OCI-LY3 (cell line): ENCODE measurements at regions not wholly inside any gene's neighbourhood (a gene's known extent, or its start where the extent isn't known, plus 50 kb on each side); places are given as distances from the start of the nearest gene placed in this dataset.

Source experiments
- H2AFZ ChIP-seq: fragments of 200-600, 300-600 bp; shearing (Covaris generic); 2 replicates; pipeline ENCODE4 v1.6.0; 2014; ENCODE audit warnings: antibody characterized with exemption, low read depth, low read length
- H3K27ac ChIP-seq: fragments of 200-600, 300-600 bp; sonication (generic); 2 replicates; pipeline ENCODE4 v1.5.1; 2014; ENCODE audit warnings: mild to moderate bottlenecking, low read length, moderate library complexity, mixed read lengths
- H3K27me3 ChIP-seq: fragments of 200-600, 300-600 bp; sonication (generic); 2 replicates; pipeline ENCODE4 v1.6.1; 2014; ENCODE audit warnings: low read depth, low read length, mixed read lengths
- H3K36me3 ChIP-seq: fragments of 200-600, 300-600 bp; sonication (generic); replicated peaks from 2 replicates; pipeline ENCODE3; 2014; ENCODE audit warnings: low read depth, low read length, mixed read lengths
- H3K4me1 ChIP-seq: fragments of 300-600, 200-600 bp; sonication (generic); 2 replicates; pipeline ENCODE4 v1.6.1; 2014; ENCODE audit warnings: low read length, mixed read lengths
- H3K4me2 ChIP-seq: fragments of 200-600, 300-600 bp; sonication (generic); 2 replicates; pipeline ENCODE4 v1.6.1; 2014; ENCODE audit warnings: low read length, mixed read lengths
- H3K4me3 ChIP-seq: fragments of 300-600, 200-600 bp; sonication (generic); 2 replicates; pipeline ENCODE4 v1.5.1; 2014; ENCODE audit warnings: antibody characterized with exemption, mild to moderate bottlenecking, low read length, moderate library complexity
- H3K79me2 ChIP-seq: fragments of 300-600, 200-600 bp; shearing (Covaris generic); 2 replicates; pipeline ENCODE4 v1.6.1; 2014; ENCODE audit warnings: mild to moderate bottlenecking, low read length, mixed read lengths
- H3K9ac ChIP-seq: fragments of 300-600, 200-600 bp; shearing (Covaris generic); 2 replicates; pipeline ENCODE4 v1.6.0; 2014; ENCODE audit warnings: mild to moderate bottlenecking, low read length, moderate library complexity
- H3K9me3 ChIP-seq: fragments of 200-600, 300-600 bp; shearing (Covaris generic); 2 replicates; pipeline ENCODE4 v1.6.1; 2014; ENCODE audit warnings: low read length, mixed read lengths; ENCODE audit not compliant: insufficient read depth
- H4K20me1 ChIP-seq: fragments of 200-600, 300-600 bp; sonication (generic); 2 replicates; pipeline ENCODE4 v1.6.1; 2016; ENCODE audit warnings: low read length, mixed read lengths; ENCODE audit not compliant: insufficient read depth
- EZH2phosphoT487 ChIP-seq: fragments of 200-600 bp; shearing (Covaris generic); IDR thresholded peaks from 2 replicates; pipeline ENCODE4 v1.6.1; 2018; ENCODE audit warnings: antibody characterized with exemption, mixed run types, low read depth
- TF ChIP-seq, protein P1 (sequence below): fragments of 200-600, 300-600 bp; sonication (generic); IDR thresholded peaks from 2 replicates; pipeline ENCODE4 v1.5.1; 2014; ENCODE audit warnings: antibody characterized with exemption, low read length, low read depth

DNA sequence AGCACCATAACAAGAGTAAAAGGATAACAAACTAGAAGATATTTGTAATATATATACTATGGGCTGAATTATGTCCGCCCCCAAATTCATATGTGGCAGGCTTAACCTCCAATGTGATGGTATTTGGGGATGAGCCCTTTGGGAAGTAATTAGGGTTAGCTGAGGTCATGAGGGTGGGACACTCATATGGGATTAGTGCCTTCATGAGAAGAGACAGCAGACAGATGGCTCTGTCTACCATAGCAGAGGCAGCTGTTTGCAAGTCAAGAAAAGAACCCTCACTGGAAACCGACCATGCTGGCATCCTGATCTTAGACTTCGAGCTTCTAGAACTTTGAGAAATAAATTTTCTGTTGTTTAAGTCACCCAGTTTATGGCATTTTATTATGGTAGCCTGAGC is 303.6 kb downstream of the LMO4 start:
- H3K9me3 ChIP-seq = no peaks in the 10 kb centered on the region
- H3K27ac ChIP-seq = no peak overlapping the region
- TF ChIP-seq, protein P1, sequence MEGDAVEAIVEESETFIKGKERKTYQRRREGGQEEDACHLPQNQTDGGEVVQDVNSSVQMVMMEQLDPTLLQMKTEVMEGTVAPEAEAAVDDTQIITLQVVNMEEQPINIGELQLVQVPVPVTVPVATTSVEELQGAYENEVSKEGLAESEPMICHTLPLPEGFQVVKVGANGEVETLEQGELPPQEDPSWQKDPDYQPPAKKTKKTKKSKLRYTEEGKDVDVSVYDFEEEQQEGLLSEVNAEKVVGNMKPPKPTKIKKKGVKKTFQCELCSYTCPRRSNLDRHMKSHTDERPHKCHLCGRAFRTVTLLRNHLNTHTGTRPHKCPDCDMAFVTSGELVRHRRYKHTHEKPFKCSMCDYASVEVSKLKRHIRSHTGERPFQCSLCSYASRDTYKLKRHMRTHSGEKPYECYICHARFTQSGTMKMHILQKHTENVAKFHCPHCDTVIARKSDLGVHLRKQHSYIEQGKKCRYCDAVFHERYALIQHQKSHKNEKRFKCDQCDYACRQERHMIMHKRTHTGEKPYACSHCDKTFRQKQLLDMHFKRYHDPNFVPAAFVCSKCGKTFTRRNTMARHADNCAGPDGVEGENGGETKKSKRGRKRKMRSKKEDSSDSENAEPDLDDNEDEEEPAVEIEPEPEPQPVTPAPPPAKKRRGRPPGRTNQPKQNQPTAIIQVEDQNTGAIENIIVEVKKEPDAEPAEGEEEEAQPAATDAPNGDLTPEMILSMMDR = no peak
- no peak for TF ChIP-seq EZH2phosphoT487
- no peak overlapping the region for H3K4me3 ChIP-seq
- no peaks in the 10 kb centered on the region for H3K27me3 ChIP-seq
- no peak overlapping the region for H3K9ac ChIP-seq
- H4K20me1 ChIP-seq = no peaks in the 10 kb centered on the region
- H3K36me3 ChIP-seq = no peaks in the 10 kb centered on the region
- no peaks in the 10 kb centered on the region for H3K4me1 ChIP-seq
- no peak overlapping the region for H2AFZ ChIP-seq
- H3K4me2 ChIP-seq = no peak overlapping the region
- no peaks in the 10 kb centered on the region for H3K79me2 ChIP-seq

DNA sequence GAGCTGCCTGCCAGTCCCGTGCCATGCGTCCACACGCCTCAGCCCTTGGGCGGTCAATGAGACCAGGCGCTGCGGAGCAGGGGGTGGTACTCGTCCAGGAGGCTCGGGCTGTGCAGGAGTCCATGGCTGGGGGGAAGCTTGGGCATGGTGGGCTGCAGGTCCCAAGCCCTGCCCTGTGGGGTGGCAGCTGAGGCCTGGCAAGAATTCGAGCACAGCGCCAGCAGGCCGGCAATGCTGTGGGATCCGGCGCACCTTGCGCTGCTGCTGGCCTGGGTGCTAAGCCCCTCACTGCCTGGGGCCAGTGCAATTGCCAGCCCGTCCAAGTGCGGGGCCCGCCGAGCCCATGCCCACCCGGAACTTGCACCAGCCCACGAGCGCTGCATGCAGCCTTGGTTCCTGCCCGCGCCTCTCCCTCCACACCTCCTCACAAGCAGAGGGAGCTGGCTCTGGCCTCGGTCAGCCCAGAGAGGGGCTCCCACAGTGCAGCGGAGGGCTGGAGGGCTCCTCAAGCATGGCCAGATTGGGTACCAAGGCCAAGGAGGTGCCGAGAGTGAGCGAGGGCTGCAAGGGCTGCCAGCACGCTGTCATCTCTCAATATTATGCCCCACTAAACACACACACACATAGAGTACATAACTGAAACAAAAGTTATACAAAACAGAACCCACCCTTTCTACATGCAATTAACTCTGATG is 307.7 kb downstream of the LMO4 start:
- Histone ChIP-seq H3K4me1 (no peaks in the 10 kb centered on the region), H2AFZ (no peak overlapping the region), H3K36me3 (no peaks in the 10 kb centered on the region), H3K79me2 (no peaks in the 10 kb centered on the region), H3K27ac (no peak overlapping the region), H3K4me3 (no peak overlapping the region), H3K4me2 (no peak overlapping the region), H3K27me3 (no peaks in the 10 kb centered on the region), H4K20me1 (no peaks in the 10 kb centered on the region), H3K9me3 (no peaks in the 10 kb centered on the region), H3K9ac (no peak overlapping the region)
- TF ChIP-seq, protein P1 = no peak
- TF ChIP-seq EZH2phosphoT487 = no peak

DNA sequence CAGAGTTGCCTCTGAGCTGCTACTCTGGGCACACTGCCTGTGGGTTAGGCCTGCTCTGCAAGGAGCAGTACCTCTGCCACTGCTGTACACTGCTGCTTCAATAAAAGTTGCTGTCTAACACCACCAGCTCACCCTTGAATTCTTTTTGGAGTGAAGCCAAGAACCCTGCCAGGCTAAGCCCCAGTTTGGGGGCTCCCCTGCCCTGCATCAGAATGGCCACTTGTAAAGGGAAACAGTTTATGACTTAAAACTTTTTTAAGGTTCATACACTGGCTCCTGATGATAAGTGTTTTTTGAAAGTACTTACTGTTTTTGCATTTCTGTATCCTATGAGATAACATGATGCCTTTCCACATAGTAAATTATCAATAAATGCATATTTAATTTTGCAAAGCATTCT is 310.0 kb downstream of the LMO4 start:
- H3K36me3 ChIP-seq = no peaks in the 10 kb centered on the region
- H3K27ac ChIP-seq = no peak overlapping the region
- H3K4me3 ChIP-seq = no peak overlapping the region
- no peaks in the 10 kb centered on the region for H3K79me2 ChIP-seq
- no peak overlapping the region for H3K4me2 ChIP-seq
- H2AFZ ChIP-seq = no peak overlapping the region
- TF ChIP-seq EZH2phosphoT487 = no peak
- TF ChIP-seq, protein P1 = no peak
- no peak overlapping the region for H3K9ac ChIP-seq
- no peaks in the 10 kb centered on the region for H4K20me1 ChIP-seq
- no peaks in the 10 kb centered on the region for H3K4me1 ChIP-seq
- H3K27me3 ChIP-seq = no peaks in the 10 kb centered on the region
- no peaks in the 10 kb centered on the region for H3K9me3 ChIP-seq

DNA sequence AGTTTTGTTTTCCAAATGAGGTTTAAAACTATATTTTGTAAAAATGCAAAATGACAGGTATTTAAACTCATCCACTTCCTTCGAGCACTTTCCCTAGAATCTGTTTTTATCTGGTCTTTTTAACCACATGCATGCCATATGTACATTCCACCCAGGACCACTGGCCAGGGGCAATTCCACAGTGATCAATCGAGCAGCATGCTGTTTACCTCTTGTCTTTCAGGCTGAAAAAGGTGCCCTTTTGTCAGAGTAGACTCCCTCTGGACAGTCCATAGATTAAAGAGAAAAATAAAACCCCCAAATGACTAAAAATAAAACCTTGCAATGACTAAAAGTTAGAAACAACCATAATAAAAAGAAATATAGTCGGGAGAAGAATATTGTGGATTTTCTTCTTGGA is 313.3 kb downstream of the LMO4 start:
- H3K36me3 ChIP-seq = no peaks in the 10 kb centered on the region
- H3K9me3 ChIP-seq = no peaks in the 10 kb centered on the region
- H3K4me2 ChIP-seq = no peak overlapping the region
- no peak for TF ChIP-seq EZH2phosphoT487
- TF ChIP-seq, protein P1 = no peak
- H4K20me1 ChIP-seq = no peaks in the 10 kb centered on the region
- H3K27ac ChIP-seq = no peak overlapping the region
- H3K4me3 ChIP-seq = no peak overlapping the region
- no peak overlapping the region for H2AFZ ChIP-seq
- H3K79me2 ChIP-seq = no peaks in the 10 kb centered on the region
- no peaks in the 10 kb centered on the region for H3K4me1 ChIP-seq
- H3K9ac ChIP-seq = no peak overlapping the region
- no peaks in the 10 kb centered on the region for H3K27me3 ChIP-seq
